H1 (cell line): ENCODE measurements at regions not wholly inside any gene's neighbourhood (a gene's known extent, or its start where the extent isn't known, plus 50 kb on each side); places are given as distances from the start of the nearest gene placed in this dataset.

ENCODE experiments used
- CTCF ChIA-PET: fragments of 300-600 bp; sonication (Branson Sonifier 250); formaldehyde crosslinking; loops from one replicate; lab custom pipeline; 2021; ENCODE audit not compliant: partially characterized antibody; lab: Charles Lee
- POLR2A ChIA-PET: fragments of 300-600 bp; sonication (Branson Sonifier 250); formaldehyde crosslinking; loops from one replicate; lab custom pipeline; 2021; ENCODE audit warnings: inconsistent platforms; ENCODE audit not compliant: partially characterized antibody; lab: Charles Lee
- DNase-seq, 2 experiments: peaks; one replicate each; pipeline versions ENCODE4 v3.0.0 to v3.0.0-alpha.2; 2010 to 2022; ENCODE audit warnings: low spot score in 2 of 2, low read depth in 1 of 2, mixed read lengths in 1 of 2
- FAIRE-seq: peaks from 2 replicates; lab custom pipeline; 2011; peaks lifted over from hg19 to GRCh38; lab: Jason Lieb, UNC
- H2AFZ ChIP-seq: 2 replicates; pipeline ENCODE4 v1.8.1; 2012; ENCODE audit warnings: low read length, inconsistent platforms
- H2AK5ac ChIP-seq: 2 replicates; pipeline ENCODE4 v1.6.1; 2013; ENCODE audit warnings: low read depth, low read length
- H2BK120ac ChIP-seq: replicated peaks from 2 replicates; pipeline ENCODE3; 2013; ENCODE audit warnings: low read depth, low read length, inconsistent platforms
- H2BK12ac ChIP-seq: 2 replicates; pipeline ENCODE4 v1.6.1; 2013; ENCODE audit warnings: low read depth, low read length
- H2BK15ac ChIP-seq: 2 replicates; pipeline ENCODE4 v1.6.1; 2013; ENCODE audit warnings: low read length
- H2BK20ac ChIP-seq: 2 replicates; pipeline ENCODE4 v1.6.1; 2013; ENCODE audit warnings: low read length
- H2BK5ac ChIP-seq: 2 replicates; pipeline ENCODE4 v1.6.1; 2013; ENCODE audit warnings: low read depth, low read length
- H3K14ac ChIP-seq: 2 replicates; pipeline ENCODE4 v1.6.1; 2013; ENCODE audit warnings: inconsistent platforms; ENCODE audit not compliant: insufficient read length
- H3K18ac ChIP-seq: 2 replicates; pipeline ENCODE4 v1.6.1; 2013; ENCODE audit warnings: low read length; ENCODE audit errors: extremely low read depth
- H3K23ac ChIP-seq: 2 replicates; pipeline ENCODE4 v1.6.1; 2013; ENCODE audit warnings: inconsistent platforms; ENCODE audit not compliant: insufficient read length
- H3K23me2 ChIP-seq: 2 replicates; pipeline ENCODE4 v1.6.1; 2013; ENCODE audit warnings: low read depth, low read length
- H3K27ac ChIP-seq: 2 replicates; pipeline ENCODE4 v1.6.1; 2011; ENCODE audit warnings: low read depth, low read length, inconsistent platforms
- H3K27me3 ChIP-seq, 4 experiments: replicated peaks in 1 of 4; 1 replicate in 1 of 4; 2 replicates in 3 of 4; pipeline versions ENCODE4 v1.6.1 to v1.8.1; 2011 to 2013; ENCODE audit warnings: low read length in 3 of 4, mild to moderate bottlenecking in 3 of 4, inconsistent platforms in 2 of 4, mixed read lengths in 2 of 4, moderate library complexity in 1 of 4; ENCODE audit not compliant: control insufficient read depth in 3 of 4, insufficient read depth in 3 of 4; ENCODE audit errors: extremely low read depth in 1 of 4
- H3K36me3 ChIP-seq, 4 experiments: 2 replicates each; pipeline versions ENCODE4 v1.6.1 to v1.8.1; 2011 to 2013; ENCODE audit warnings: mild to moderate bottlenecking in 4 of 4, low read length in 3 of 4, moderate library complexity in 2 of 4, control low read depth in 1 of 4, inconsistent platforms in 1 of 4; ENCODE audit not compliant: insufficient read depth in 4 of 4, control insufficient read depth in 2 of 4
- H3K4ac ChIP-seq: replicated peaks from 2 replicates; pipeline ENCODE3; 2013; ENCODE audit warnings: low read length, low read depth, mixed read lengths, inconsistent platforms; ENCODE audit not compliant: insufficient read length
- H3K4me1 ChIP-seq, 4 experiments: replicated peaks in 1 of 4; 1 replicate in 1 of 4; 2 replicates in 3 of 4; pipeline versions ENCODE4 v1.6.1 to v1.8.1; 2011 to 2013; ENCODE audit warnings: low read length in 3 of 4, inconsistent platforms in 2 of 4, mixed read lengths in 1 of 4; ENCODE audit not compliant: insufficient read depth in 4 of 4, control insufficient read depth in 3 of 4
- H3K4me2 ChIP-seq, 2 experiments: 2 replicates each; pipeline versions ENCODE4 v1.6.1 to v1.8.1; 2011 to 2013; ENCODE audit warnings: low read depth in 2 of 2, low read length in 2 of 2, control low read depth in 1 of 2, inconsistent platforms in 1 of 2, mild to moderate bottlenecking in 1 of 2; ENCODE audit not compliant: insufficient read depth in 1 of 2
- H3K4me3 ChIP-seq, 4 experiments: fragments of 200-600, 300-600 bp in 1 of 4; sonication (generic), shearing (Covaris generic), sonication (Bioruptor Twin) in 1 of 4; 2 replicates each; pipeline versions ENCODE4 v1.5.1 to v1.8.1; 2011 to 2016; ENCODE audit warnings: low read length in 4 of 4, low read depth in 3 of 4, control low read depth in 2 of 4, inconsistent platforms in 2 of 4, mild to moderate bottlenecking in 2 of 4, mixed read lengths in 1 of 4, moderate library complexity in 1 of 4; ENCODE audit not compliant: insufficient read depth in 2 of 4; ENCODE audit errors: extremely low read depth in 1 of 4
- H3K56ac ChIP-seq: replicated peaks from 2 replicates; pipeline ENCODE3; 2013; ENCODE audit warnings: low read depth, mild to moderate bottlenecking, mixed read lengths, low read length, inconsistent platforms; ENCODE audit not compliant: insufficient read length
- H3K79me1 ChIP-seq: 2 replicates; pipeline ENCODE4 v1.6.1; 2013; ENCODE audit warnings: low read depth, low read length, control low read depth
- H3K79me2 ChIP-seq, 2 experiments: 2 replicates each; pipeline versions ENCODE4 v1.6.1 to v1.8.1; 2012 to 2013; ENCODE audit warnings: low read length in 2 of 2, mild to moderate bottlenecking in 2 of 2, inconsistent platforms in 1 of 2; ENCODE audit not compliant: insufficient read depth in 2 of 2, control insufficient read depth in 1 of 2
- H3K9ac ChIP-seq, 4 experiments: replicated peaks in 1 of 4; 1 replicate in 1 of 4; 2 replicates in 3 of 4; pipeline versions ENCODE4 v1.6.1 to v1.8.1; 2011 to 2013; ENCODE audit warnings: low read depth in 3 of 4, low read length in 3 of 4, control low read depth in 2 of 4, mild to moderate bottlenecking in 2 of 4, moderate library complexity in 2 of 4, inconsistent platforms in 1 of 4; ENCODE audit errors: extremely low read depth in 1 of 4
- H3K9me3 ChIP-seq, 2 experiments: 2 replicates each; pipeline versions ENCODE4 v1.6.1 to v1.8.1; 2012 to 2013; ENCODE audit warnings: mild to moderate bottlenecking in 2 of 2, moderate library complexity in 2 of 2, control low read depth in 1 of 2, inconsistent platforms in 1 of 2, low read depth in 1 of 2, low read length in 1 of 2, mixed read lengths in 1 of 2; ENCODE audit not compliant: insufficient read depth in 2 of 2
- H4K20me1 ChIP-seq, 2 experiments: replicated peaks in 1 of 2; 2 replicates each; pipeline versions ENCODE3 to v1.8.1; 2011 to 2013; ENCODE audit warnings: inconsistent platforms in 2 of 2, low read length in 2 of 2, mild to moderate bottlenecking in 1 of 2; ENCODE audit not compliant: insufficient read depth in 2 of 2, control insufficient read depth in 1 of 2
- H4K5ac ChIP-seq: 2 replicates; pipeline ENCODE4 v1.6.1; 2013; ENCODE audit warnings: low read length, low read depth, mixed read lengths, inconsistent platforms; ENCODE audit not compliant: insufficient read length
- H4K8ac ChIP-seq: 2 replicates; pipeline ENCODE4 v1.8.0; 2013; ENCODE audit warnings: mild to moderate bottlenecking, moderate library complexity, low read length, inconsistent platforms; ENCODE audit not compliant: insufficient read depth; ENCODE audit errors: extremely low read depth
- H4K91ac ChIP-seq: replicated peaks from 2 replicates; pipeline ENCODE3; 2013; ENCODE audit warnings: low read length, mixed read lengths, inconsistent platforms; ENCODE audit not compliant: insufficient read length
- MAFK ChIP-seq: IDR thresholded peaks from 2 replicates; pipeline ENCODE4 v1.6.1; 2012; ENCODE audit warnings: low read depth, mild to moderate bottlenecking, improper control_type of control experiment, low read length
- POLR2A ChIP-seq, 2 experiments: IDR thresholded peaks; 1 replicate in 1 of 2; 2 replicates in 1 of 2; pipeline ENCODE4 v1.6.1; 2011; ENCODE audit warnings: low read depth in 2 of 2, low read length in 2 of 2, mild to moderate bottlenecking in 2 of 2; ENCODE audit errors: control extremely low read depth in 1 of 2
- WGBS, 2 experiments: shearing (Covaris generic) in 1 of 2; methylation state at CpG; one replicate each; pipeline versions ENCODE4 v1.1.6 to v1.1.7; 2013 to 2015; ENCODE audit warnings: low lambda C conversion rate in 2 of 2, mixed read lengths in 2 of 2, inconsistent platforms in 1 of 2, low coverage in 1 of 2, missing lambda C conversion rate in 1 of 2; ENCODE audit not compliant: insufficient replicate concordance in 2 of 2, insufficient coverage in 1 of 2, insufficient read length in 1 of 2; ENCODE audit errors: extremely low coverage in 1 of 2, missing lambda C conversion rate in 1 of 2; 5-methylcytosine and 5-hydroxymethylcytosine counted together

- Histone ChIP-seq H4K5ac (no peak overlapping the region), H3K79me1 (no peaks in the 10 kb centered on the region), H4K8ac (no peak overlapping the region), H3K4me2 (no peak overlapping the region), H3K18ac (no peak overlapping the region), H3K79me2 (no peaks in the 10 kb centered on the region), H3K56ac (no peak overlapping the region), H3K36me3 (no peaks in the 10 kb centered on the region), H3K4me1 (no peaks in the 10 kb centered on the region), H2BK15ac (no peak overlapping the region), H3K23ac (no peak overlapping the region), H3K9ac (no peak overlapping the region), H2BK120ac (no peak overlapping the region), H3K4ac (no peak overlapping the region), H2BK12ac (peak overlapping the region; percentile 9; the same call in 1 of the 2 replicates), H2BK20ac (peak overlapping the region; percentile 62; the same call in 1 of the 2 replicates), H2BK5ac (no peak overlapping the region), H4K20me1 (no peaks in the 10 kb centered on the region), H3K14ac (no peak overlapping the region), H3K4me3 (no peak overlapping the region), H4K91ac (no peak overlapping the region), H3K23me2 (no peaks in the 10 kb centered on the region; the same call in 1 of the 2 replicates), H3K27me3 (no peaks in the 10 kb centered on the region), H2AK5ac (no peak overlapping the region), H2AFZ (0 out of 2 replicates have a peak overlapping the region, but pooled peaks have one; percentile 17), H3K9me3 (no peaks in the 10 kb centered on the region), H3K27ac (no peak overlapping the region)
- FAIRE-seq (no peak), DNase-seq (no peak)
- POLR2A ChIA-PET, result no interaction called here
- CTCF ChIA-PET, result no interaction called here
- TF ChIP-seq POLR2A (IDR thresholded peaks at IDR 0.05; ENCODE audit: control extremely low read depth in 1 of 2, low read depth in 2 of 2, low read length in 2 of 2) (no peak), MAFK (no peak)
- WGBS, 2 experiments, result 97% methylated on average over 3 of the region's 3 CpGs; no CpG with 5 or more reads in 1 of the 2 experiments
Measured at GRCh38 chr2:200063155-200063554, 107.8 kb downstream of the MAIP1 start.
